ENCODE measurements at regions not wholly inside any gene's neighbourhood (a gene's known extent, or its start where the extent isn't known, plus 50 kb on each side); places are given as distances from the start of the nearest gene placed in this dataset.
"Not testable (repeated sequence)": the region's sequence is repeated elsewhere in the genome, so short reads cannot be mapped to it uniquely, and the experiment has no call there.

DNA sequence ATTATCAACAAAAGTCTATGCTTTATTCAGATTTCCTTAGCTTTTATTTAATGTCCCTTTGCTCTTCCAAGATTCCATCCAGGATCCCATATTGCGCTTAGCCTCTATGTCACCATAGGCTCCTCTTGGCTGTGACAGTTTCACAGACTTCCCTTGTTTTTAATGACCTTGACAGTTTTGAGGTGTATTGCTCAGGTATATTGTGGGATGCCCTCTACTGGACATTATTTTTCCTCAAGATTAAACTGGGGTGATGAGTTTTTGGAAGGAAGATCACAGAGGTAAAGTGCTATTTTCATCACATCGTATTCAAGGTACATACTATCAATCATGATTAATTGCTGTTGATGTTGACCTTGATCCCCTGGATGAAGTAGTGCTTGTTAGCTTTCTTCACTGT is 99.1 kb upstream of the SMAD3 start:
- TF ChIP-seq, protein P1, sequence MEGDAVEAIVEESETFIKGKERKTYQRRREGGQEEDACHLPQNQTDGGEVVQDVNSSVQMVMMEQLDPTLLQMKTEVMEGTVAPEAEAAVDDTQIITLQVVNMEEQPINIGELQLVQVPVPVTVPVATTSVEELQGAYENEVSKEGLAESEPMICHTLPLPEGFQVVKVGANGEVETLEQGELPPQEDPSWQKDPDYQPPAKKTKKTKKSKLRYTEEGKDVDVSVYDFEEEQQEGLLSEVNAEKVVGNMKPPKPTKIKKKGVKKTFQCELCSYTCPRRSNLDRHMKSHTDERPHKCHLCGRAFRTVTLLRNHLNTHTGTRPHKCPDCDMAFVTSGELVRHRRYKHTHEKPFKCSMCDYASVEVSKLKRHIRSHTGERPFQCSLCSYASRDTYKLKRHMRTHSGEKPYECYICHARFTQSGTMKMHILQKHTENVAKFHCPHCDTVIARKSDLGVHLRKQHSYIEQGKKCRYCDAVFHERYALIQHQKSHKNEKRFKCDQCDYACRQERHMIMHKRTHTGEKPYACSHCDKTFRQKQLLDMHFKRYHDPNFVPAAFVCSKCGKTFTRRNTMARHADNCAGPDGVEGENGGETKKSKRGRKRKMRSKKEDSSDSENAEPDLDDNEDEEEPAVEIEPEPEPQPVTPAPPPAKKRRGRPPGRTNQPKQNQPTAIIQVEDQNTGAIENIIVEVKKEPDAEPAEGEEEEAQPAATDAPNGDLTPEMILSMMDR (IDR thresholded peaks at IDR 0.05; ENCODE audit: low read depth, low read length): no peak

DNA sequence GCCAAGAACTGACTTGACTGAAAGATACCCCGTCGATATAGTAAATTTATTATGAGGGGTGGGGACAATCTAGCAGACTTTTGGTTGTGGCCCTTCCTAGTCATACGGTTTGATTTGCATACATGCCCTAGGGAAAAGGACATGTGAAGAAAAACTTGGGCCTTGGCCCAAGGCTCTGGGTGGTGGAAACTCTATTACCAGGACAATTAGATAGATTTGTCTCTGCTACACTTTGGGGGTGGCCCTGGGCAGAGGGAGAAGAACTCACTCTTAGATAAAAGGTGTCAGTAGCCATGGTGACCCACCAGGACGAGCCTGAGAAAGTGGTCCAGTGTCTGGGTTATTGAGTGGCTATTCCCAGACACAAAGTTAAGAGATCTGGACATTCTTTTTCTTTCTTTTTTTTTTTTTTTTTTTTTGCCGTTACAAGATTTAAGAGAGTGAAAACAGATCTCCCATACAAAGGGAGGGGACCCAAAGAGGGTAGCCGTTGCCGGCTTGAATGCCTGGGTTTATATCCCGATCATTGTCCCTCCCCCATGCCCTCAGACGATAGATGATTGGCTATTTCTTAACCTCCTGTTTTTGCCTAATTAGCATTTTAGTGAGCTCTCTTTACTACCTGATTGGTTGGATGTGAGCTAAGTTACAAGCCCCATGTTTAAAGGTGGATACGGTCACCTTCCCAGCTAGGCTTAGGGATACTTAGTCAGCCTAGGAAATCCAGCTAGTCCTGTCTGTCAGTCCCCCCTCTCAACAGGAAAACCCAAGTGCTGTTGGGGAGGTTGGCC is 96.4 kb upstream of the SMAD3 start:
- H3K4me3 ChIP-seq (ENCODE audit: low read depth, low read length): no peak overlapping the region
- TF ChIP-seq, protein P1 (IDR thresholded peaks at IDR 0.05; ENCODE audit: low read depth, low read length): no peak

More for the DNA sequence above, 99.1 kb upstream of the SMAD3 start:
- no peak overlapping the region for H3K4me3 ChIP-seq (ENCODE audit: low read depth, low read length)

DNA sequence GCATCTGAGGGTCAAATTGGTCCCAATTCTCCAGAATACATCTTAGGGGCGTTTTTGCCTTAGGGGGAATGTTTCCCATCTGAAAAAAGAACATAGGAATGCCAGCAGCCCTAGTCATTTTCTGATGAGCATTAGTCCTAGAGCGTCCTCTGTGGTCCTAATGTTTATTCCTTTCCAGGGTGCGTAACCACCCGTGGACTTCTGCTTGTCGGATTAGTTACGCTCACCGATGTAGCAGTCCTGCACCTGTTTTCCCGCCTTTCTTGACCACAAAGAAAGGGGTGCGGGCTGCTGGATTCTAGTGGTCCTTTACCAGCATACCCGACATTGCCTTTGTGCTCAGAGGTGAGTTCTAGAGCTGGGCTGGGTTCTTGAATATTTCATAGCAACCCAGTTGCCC is 91.3 kb upstream of the SMAD3 start:
- H3K4me3 ChIP-seq (ENCODE audit: low read depth, low read length): not testable (repeated sequence)

DNA sequence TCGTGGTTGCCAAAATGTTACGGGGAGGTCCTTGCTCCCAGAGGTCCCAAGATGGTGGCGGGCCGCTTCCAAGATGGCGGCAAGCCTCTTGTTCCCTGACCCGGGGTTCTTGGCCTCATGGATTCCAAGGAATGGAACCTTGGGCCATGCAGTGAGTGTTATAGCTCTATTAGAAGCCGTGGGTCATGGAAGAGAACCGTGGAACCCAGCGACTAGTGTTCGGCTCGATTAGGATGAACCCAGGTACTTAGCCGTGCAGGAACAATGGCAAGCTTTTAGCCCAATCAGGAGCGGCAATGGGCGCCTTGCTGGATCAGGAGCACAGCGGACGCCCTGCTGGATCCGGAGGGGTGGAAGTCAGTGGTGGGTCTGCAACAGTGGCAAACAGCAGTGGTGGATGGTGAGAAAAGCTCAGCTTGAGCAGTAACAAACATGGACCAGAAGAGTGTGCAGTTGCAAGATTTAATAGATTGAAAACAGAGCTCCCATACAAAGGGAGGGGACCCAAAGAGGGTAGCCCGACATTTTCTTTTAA is 89.2 kb upstream of the SMAD3 start:
- not testable (repeated sequence) for H3K4me3 ChIP-seq (ENCODE audit: low read depth, low read length)

DNA sequence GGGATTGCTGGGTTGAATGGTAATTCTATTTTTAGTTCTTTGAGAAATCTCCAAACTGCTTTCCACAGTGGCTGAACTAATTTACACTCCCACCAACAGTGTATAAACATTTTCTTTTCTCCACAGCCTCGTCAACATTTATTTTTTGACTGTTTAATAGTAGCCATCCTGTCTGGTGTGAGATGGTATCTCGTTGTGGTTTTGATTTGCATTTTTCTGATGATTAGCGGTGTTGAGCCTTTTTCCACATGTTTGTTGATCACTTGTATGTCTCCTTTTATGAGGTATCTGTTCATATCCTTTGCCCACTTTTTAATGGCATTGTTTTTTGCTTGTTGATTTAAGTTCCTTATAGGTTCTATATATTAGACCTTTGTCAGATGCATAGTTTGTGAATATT is 85.1 kb upstream of the SMAD3 start:
- H3K4me3 ChIP-seq (ENCODE audit: low read depth, low read length): not testable (repeated sequence)

DNA sequence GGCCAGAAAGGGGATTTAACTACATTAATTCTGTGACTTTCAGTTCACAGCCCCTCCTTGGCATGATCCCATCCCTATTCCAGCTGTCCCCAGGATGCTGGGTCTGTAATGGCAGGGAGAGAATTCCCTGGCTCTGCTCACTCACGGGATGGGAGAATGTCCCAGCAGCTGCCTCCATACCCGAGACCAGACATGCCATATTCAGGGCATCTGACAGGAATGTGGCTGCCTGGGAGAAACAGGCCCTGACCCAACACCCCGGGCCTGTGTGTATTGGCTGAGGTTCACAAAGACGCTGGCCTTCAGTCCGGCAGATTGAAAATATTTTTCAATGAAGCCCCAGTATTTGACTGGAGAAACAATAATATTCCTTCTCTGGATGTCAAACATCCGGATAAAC is 83.6 kb upstream of the SMAD3 start:
- TF ChIP-seq, protein P1 (IDR thresholded peaks at IDR 0.05; ENCODE audit: low read depth, low read length): no peak
- H3K4me3 ChIP-seq (ENCODE audit: low read depth, low read length): no peak overlapping the region

DNA sequence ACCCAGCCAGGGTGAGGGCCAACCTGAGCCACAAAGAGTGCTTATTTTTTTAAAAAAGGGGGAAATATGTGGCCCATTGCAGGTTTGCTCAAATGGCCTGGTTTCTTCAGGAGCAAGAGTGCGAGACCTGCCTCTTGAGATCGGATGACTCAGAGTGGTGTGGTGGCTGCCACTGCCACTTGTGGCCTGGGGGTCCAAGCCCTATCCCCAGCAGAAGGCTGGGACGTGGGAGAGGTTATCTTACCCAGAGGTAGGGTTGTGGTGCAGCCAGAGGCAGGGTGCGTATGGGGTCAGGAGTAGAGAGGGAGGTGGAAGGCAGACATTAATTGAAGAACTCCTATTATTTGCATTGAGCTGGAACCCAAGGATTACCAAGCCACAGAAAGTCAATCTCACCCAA is 83.2 kb upstream of the SMAD3 start:
- no peak overlapping the region for H3K4me3 ChIP-seq (ENCODE audit: low read depth, low read length)
- TF ChIP-seq, protein P1 (IDR thresholded peaks at IDR 0.05; ENCODE audit: low read depth, low read length): no peak

DNA sequence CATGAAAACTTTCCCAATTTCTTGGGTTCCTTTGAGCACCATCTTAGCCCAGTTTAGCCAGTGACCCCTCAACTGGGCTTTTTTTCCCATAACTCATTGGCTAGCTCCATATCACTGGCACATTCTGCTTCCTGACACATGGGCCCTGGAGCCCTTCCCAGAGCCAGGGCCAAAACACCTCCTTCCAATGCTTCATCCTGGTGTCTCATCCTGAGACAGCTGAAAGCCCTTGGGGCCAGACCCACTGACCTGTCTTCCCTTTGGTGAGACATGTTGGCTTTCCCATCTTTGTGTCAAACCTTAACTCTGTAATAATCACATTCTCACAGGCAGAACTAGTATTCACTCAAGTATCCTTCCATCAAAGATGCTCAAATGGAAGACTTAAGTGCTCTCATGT is 82.6 kb upstream of the SMAD3 start:
- no peak overlapping the region for H3K4me3 ChIP-seq (ENCODE audit: low read depth, low read length)
- TF ChIP-seq, protein P1 (IDR thresholded peaks at IDR 0.05; ENCODE audit: low read depth, low read length): no peak

DNA sequence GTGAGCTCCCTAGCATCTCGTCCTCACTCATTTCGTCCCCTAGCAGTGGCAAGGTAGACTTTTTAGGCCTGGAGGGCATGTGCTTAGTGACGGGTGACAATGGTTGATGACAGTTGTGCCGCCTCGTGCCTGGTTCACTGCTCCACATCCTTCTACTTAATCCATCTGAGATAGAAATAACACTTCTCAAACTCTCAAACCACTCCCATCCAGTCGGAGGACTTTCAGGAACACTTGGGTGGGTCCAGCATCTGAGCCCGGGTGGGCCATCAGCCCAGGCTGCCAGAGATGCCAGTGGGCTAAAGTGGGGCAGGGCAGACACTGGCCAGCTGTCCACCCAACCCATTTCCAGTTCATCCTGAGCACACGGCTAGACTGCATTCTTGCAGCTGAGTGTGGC is 79.7 kb upstream of the SMAD3 start:
- H3K4me3 ChIP-seq (ENCODE audit: low read depth, low read length): no peak overlapping the region
- TF ChIP-seq, protein P1 (IDR thresholded peaks at IDR 0.05; ENCODE audit: low read depth, low read length): no peak

Measured in WI38 (cell line).